Brain microvascular endothelial cell (primary cell): ENCODE measurements at regions not wholly inside any gene's neighbourhood (a gene's known extent, or its start where the extent isn't known, plus 50 kb on each side); places are given as distances from the start of the nearest gene placed in this dataset.

Experiments
- DNase-seq: peaks from one replicate; pipeline ENCODE4 v3.0.0-alpha.2; 2020
- H3K27ac ChIP-seq: fragments of 250-450 bp; sonication (Bioruptor Pico); 2 replicates; pipeline ENCODE4 v1.5.1; 2020; ENCODE audit warnings: mild to moderate bottlenecking, moderate library complexity
- H3K27me3 ChIP-seq: fragments of 250-450 bp; sonication (Bioruptor Pico); replicated peaks from 2 replicates; pipeline ENCODE4 v1.5.1; 2020; ENCODE audit warnings: mild to moderate bottlenecking
- H3K36me3 ChIP-seq: fragments of 250-450 bp; sonication (Bioruptor Pico); replicated peaks from 2 replicates; pipeline ENCODE4 v1.5.1; 2020; ENCODE audit warnings: mild to moderate bottlenecking
- H3K4me3 ChIP-seq: 2 replicates; pipeline ENCODE4 v1.5.1; 2011; ENCODE audit warnings: low read depth, mild to moderate bottlenecking, control low read depth, low read length, moderate library complexity
- in situ Hi-C: cut with HindIII; loops from 2 replicates; pipeline ENCODE4 v1.10.0; 2017; ENCODE audit warnings: low sequenced_read_pairs, low pct_ligation_motif_present
- TF ChIP-seq, protein P1 (sequence below): IDR thresholded peaks from 2 replicates; pipeline ENCODE4 v1.5.1; 2011; ENCODE audit warnings: low read depth, mild to moderate bottlenecking, moderate library complexity, low read length, control low read depth, inconsistent platforms; ENCODE audit errors: missing control alignments

DNA sequence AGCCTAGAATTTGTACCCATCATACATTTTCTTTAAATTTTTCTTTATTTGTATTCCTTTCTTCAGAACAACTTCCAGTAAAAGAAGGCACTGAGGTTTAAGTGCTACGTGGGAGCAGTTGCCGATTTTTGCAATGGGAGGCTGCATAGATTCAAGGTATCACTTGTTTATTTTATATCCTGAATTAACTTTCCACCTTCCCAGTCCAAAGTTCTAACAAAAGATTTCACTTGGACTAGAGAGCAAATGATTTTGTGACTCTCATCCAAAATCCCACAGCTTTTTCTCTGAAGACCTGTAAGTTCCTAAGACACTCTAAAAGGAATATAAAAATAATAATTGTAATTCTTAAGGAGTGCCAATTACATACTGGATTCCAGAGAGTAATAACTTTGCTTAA lies 139.1 kb upstream of the SPRY4 start:
- TF ChIP-seq, protein P1, sequence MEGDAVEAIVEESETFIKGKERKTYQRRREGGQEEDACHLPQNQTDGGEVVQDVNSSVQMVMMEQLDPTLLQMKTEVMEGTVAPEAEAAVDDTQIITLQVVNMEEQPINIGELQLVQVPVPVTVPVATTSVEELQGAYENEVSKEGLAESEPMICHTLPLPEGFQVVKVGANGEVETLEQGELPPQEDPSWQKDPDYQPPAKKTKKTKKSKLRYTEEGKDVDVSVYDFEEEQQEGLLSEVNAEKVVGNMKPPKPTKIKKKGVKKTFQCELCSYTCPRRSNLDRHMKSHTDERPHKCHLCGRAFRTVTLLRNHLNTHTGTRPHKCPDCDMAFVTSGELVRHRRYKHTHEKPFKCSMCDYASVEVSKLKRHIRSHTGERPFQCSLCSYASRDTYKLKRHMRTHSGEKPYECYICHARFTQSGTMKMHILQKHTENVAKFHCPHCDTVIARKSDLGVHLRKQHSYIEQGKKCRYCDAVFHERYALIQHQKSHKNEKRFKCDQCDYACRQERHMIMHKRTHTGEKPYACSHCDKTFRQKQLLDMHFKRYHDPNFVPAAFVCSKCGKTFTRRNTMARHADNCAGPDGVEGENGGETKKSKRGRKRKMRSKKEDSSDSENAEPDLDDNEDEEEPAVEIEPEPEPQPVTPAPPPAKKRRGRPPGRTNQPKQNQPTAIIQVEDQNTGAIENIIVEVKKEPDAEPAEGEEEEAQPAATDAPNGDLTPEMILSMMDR, result no peak
- H3K27ac ChIP-seq, result no peak overlapping the region
- in situ Hi-C loops, result no loop called here
- H3K27me3 ChIP-seq, result no peaks in the 10 kb centered on the region
- no peak overlapping the region for H3K4me3 ChIP-seq
- DNase-seq, result no peak
- H3K36me3 ChIP-seq, result no peaks in the 10 kb centered on the region

DNA sequence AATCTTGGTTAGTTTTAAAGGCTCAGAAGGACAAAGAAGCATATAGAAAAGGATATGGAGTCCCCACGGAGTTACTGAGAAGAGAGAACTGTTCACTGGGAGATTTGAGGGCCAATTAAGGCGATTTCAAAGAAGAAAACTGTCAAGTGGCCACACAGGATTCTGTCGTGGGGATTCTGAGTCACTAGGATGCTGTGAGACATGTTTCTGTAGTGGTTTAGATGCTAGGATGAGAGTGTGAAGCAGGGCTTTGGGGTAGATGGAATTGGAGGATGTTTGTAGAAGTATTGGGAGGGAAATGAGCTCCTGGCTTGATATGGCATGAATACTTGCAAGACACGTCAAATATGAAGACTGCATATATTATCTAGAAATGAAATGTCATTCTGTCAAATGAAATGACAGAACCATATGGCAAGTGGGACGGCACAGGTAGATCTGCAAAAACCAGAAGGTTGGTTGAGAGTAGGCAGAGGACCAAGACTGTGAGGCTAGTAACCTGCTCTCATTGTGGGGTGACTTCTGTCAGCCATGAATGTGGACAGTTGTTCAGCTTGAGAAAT lies 136.3 kb upstream of the SPRY4 start:
- H3K27ac ChIP-seq, result no peak overlapping the region
- no peaks in the 10 kb centered on the region for H3K27me3 ChIP-seq
- in situ Hi-C loops, result no loop called here
- H3K36me3 ChIP-seq, result no peaks in the 10 kb centered on the region
- DNase-seq, result no peak
- H3K4me3 ChIP-seq, result no peak overlapping the region
- TF ChIP-seq, protein P1, result no peak

GRCh38 chr5:142459209-142459608 lies 134.4 kb upstream of the SPRY4 start:
- Histone ChIP-seq H3K36me3 (no peaks in the 10 kb centered on the region), H3K27ac (no peak overlapping the region), H3K4me3 (no peak overlapping the region), H3K27me3 (no peaks in the 10 kb centered on the region)
- in situ Hi-C loops, result no loop called here
- TF ChIP-seq, protein P1, result no peak
- no peak for DNase-seq

DNA sequence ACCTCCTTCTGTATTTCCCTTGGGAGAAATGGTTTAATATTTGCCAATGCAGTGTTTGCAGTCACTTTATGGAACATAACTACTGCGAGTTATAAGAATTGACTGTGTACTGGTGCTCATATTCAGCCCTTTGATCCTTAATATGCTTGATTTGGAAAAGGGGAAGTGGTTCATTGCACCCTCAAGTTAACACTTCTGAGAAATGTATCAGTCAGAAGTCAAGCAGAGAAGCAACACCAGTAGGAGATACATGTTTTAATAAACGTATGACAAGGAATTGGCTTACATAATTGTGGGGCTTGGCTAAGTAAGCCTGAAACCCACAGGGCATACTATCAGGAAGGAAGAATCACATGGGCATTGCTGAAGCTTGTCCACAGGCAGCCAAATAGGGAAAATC lies 131.0 kb upstream of the SPRY4 start:
- no peaks in the 10 kb centered on the region for H3K27me3 ChIP-seq
- in situ Hi-C loops, result no loop called here
- no peak overlapping the region for H3K27ac ChIP-seq
- no peaks in the 10 kb centered on the region for H3K36me3 ChIP-seq
- H3K4me3 ChIP-seq, result no peak overlapping the region
- TF ChIP-seq, protein P1, result no peak
- DNase-seq, result no peak

DNA sequence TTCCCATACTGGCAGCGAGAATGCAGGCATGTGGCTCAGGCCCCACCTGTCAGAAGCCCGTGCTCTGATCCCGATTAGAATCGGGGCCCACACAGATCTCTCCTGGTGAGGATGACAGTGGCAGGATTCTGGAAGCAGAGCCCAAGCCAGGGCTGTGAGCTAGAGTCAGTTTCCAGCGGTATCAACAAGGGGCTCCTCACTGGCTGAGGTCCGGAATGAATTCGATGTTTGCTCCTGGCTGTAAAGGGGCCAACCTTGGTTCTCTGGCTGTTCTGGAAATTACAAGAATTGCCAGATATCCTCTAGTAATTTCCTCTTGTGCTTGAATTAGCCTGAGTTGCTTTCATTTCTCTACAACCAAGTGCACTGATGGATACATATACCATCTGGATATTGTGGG lies 129.1 kb upstream of the SPRY4 start:
- no peak for DNase-seq
- in situ Hi-C loops, result no loop called here
- Histone ChIP-seq H3K36me3 (no peaks in the 10 kb centered on the region), H3K27me3 (no peaks in the 10 kb centered on the region), H3K4me3 (no peak overlapping the region), H3K27ac (no peak overlapping the region)
- TF ChIP-seq, protein P1, result no peak

DNA sequence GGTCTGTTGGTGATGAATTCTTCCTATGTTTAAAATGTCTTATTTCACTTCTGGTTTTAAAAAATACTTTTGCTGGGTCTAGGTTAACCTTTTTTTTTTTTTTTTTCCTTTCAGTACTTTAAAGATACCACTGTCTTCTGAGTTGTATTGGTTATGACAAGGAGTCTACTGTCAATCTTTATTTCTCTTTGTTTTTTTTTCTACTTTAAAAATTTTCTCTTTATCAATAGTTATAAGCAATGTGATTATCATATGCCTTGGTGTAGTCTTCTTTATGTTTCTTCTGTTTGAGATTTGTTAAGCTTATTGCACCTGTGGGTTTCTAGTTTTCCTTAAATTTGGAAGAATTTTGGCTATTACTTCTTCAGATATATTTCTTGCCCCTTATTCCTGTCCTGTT lies 125.6 kb upstream of the SPRY4 start:
- Histone ChIP-seq H3K27me3 (no peaks in the 10 kb centered on the region), H3K27ac (no peak overlapping the region), H3K36me3 (no peaks in the 10 kb centered on the region), H3K4me3 (no peak overlapping the region)
- TF ChIP-seq, protein P1, result no peak
- DNase-seq, result no peak
- in situ Hi-C loops, result no loop called here
